OCI-LY7 (cell line): ENCODE measurements at regions not wholly inside any gene's neighbourhood (a gene's known extent, or its start where the extent isn't known, plus 50 kb on each side); places are given as distances from the start of the nearest gene placed in this dataset.

Source experiments
- BruUV-seq: library from RNA; stranded (reverse); fragments of 400-500 nt; replicated peaks from 2 replicates; lab custom pipeline; 2021; lab: Mats Ljungman, UMichigan
- CTCF ChIA-PET: fragments of 300-600 bp; sonication (Branson Sonifier 250); formaldehyde crosslinking; loops from one replicate; lab custom pipeline; 2022; ENCODE audit warnings: antibody characterized with exemption; ENCODE audit not compliant: unreplicated experiment; lab: Charles Lee
- POLR2A ChIA-PET: fragments of 300-600 bp; sonication (Branson Sonifier 250); formaldehyde crosslinking; loops from one replicate; lab custom pipeline; 2022; ENCODE audit warnings: antibody characterized with exemption; lab: Charles Lee
- DNase-seq: peaks from one replicate; pipeline ENCODE4 v3.0.0-alpha.2; 2015; ENCODE audit warnings: low spot score
- H2AFZ ChIP-seq: fragments of 200-600 bp; sonication (generic), shearing (Covaris generic); 2 replicates; pipeline ENCODE4 v1.6.1; 2014; ENCODE audit warnings: mild to moderate bottlenecking, antibody characterized with exemption, low read length, moderate library complexity
- H3K27ac ChIP-seq: fragments of 200-600 bp; sonication (generic); 2 replicates; pipeline ENCODE4 v1.5.1; 2014; ENCODE audit warnings: mixed run types, low read depth, mild to moderate bottlenecking, moderate library complexity, low read length, inconsistent platforms; ENCODE audit not compliant: poor library complexity, severe bottlenecking
- H3K36me3 ChIP-seq: fragments of 200-600 bp; sonication (generic); 2 replicates; pipeline ENCODE4 v1.6.1; 2014; ENCODE audit warnings: mild to moderate bottlenecking, antibody characterized with exemption, low read length, moderate library complexity, mixed read lengths; ENCODE audit not compliant: insufficient read depth
- H3K4me1 ChIP-seq: fragments of 200-600 bp; sonication (generic); 2 replicates; pipeline ENCODE4 v1.5.1; 2014; ENCODE audit warnings: mild to moderate bottlenecking, low read length; ENCODE audit not compliant: insufficient read depth, poor library complexity, severe bottlenecking
- H3K4me2 ChIP-seq: fragments of 200-600 bp; sonication (generic); 2 replicates; pipeline ENCODE4 v1.6.1; 2014; ENCODE audit warnings: mild to moderate bottlenecking, low read length
- H3K4me3 ChIP-seq: fragments of 200-600 bp; sonication (generic); 2 replicates; pipeline ENCODE4 v1.5.1; 2014; ENCODE audit warnings: mild to moderate bottlenecking, low read depth, low read length; ENCODE audit not compliant: poor library complexity, severe bottlenecking
- H3K79me2 ChIP-seq: fragments of 200-600 bp; sonication (generic); 2 replicates; pipeline ENCODE4 v1.6.1; 2016; ENCODE audit warnings: low read depth, mild to moderate bottlenecking, low read length, moderate library complexity, mixed read lengths; ENCODE audit not compliant: insufficient read depth
- H3K9me2 ChIP-seq: fragments of 200-600 bp; sonication (generic); 2 replicates; pipeline ENCODE4 v1.6.1; 2016; ENCODE audit warnings: mild to moderate bottlenecking, low read length, mixed read lengths; ENCODE audit not compliant: insufficient read depth
- H3K9me3 ChIP-seq: fragments of 200-600 bp; sonication (generic); 2 replicates; pipeline ENCODE4 v1.6.1; 2014; ENCODE audit warnings: mild to moderate bottlenecking, mixed run types, low read length, mixed read lengths
- H4K20me1 ChIP-seq: fragments of 200-600 bp; sonication (generic); 2 replicates; pipeline ENCODE4 v1.6.1; 2014; ENCODE audit warnings: mild to moderate bottlenecking, antibody characterized with exemption, low read length, moderate library complexity, mixed read lengths; ENCODE audit not compliant: insufficient read depth
- CTCF ChIP-seq: fragments of 200-600 bp; sonication (generic); conservative IDR thresholded peaks from 2 replicates; pipeline ENCODE4 v1.5.1; 2014; ENCODE audit warnings: mild to moderate bottlenecking, antibody characterized with exemption, low read length, moderate library complexity, mixed read lengths
- EZH2phosphoT487 ChIP-seq: fragments of 200-600 bp; sonication (generic); IDR thresholded peaks from 2 replicates; pipeline ENCODE4 v1.6.1; 2018; ENCODE audit warnings: low read depth, borderline replicate concordance, mild to moderate bottlenecking, mixed run types, antibody characterized with exemption, low read length, moderate library complexity, mixed read lengths
- intact Hi-C: fragments of 100-400 bp; cut with micrococcal nuclease; formaldehyde crosslinking; loops from one replicate; pipeline ENCODE4 v1.10.0; 2022; ENCODE audit not compliant: unreplicated experiment

- H3K79me2 ChIP-seq: no peaks in the 10 kb centered on the region
- no peaks in the 10 kb centered on the region for H3K4me1 ChIP-seq
- H4K20me1 ChIP-seq: no peaks in the 10 kb centered on the region
- no peak overlapping the region for H3K27ac ChIP-seq
- no peaks in the 10 kb centered on the region for H3K9me2 ChIP-seq
- CTCF ChIA-PET: no interaction called here
- POLR2A ChIA-PET: no interaction called here
- intact Hi-C loops: no loop called here
- no peaks in the 10 kb centered on the region for H3K9me3 ChIP-seq
- no peak overlapping the region for H3K4me2 ChIP-seq
- DNase-seq: no peak
- TF ChIP-seq CTCF (no peak), EZH2phosphoT487 (no peak)
- H2AFZ ChIP-seq: no peak overlapping the region
- H3K36me3 ChIP-seq: no peaks in the 10 kb centered on the region
- no peak overlapping the region for H3K4me3 ChIP-seq
- BruUV-seq: no TSS peak
Observed at GRCh38 chr7:26466007-26466406, 174.3 kb downstream of the SNX10 start.

- TF ChIP-seq EZH2phosphoT487 (no peak), CTCF (no peak)
- Histone ChIP-seq H3K36me3 (no peaks in the 10 kb centered on the region), H3K4me3 (no peak overlapping the region), H3K9me2 (no peaks in the 10 kb centered on the region), H3K4me1 (no peaks in the 10 kb centered on the region), H3K27ac (no peak overlapping the region), H3K4me2 (no peak overlapping the region), H3K79me2 (no peaks in the 10 kb centered on the region), H2AFZ (no peak overlapping the region), H4K20me1 (no peaks in the 10 kb centered on the region), H3K9me3 (no peaks in the 10 kb centered on the region)
- no TSS peak for BruUV-seq
- ChIA-PET POLR2A (no interaction called here), CTCF (no interaction called here)
- intact Hi-C loops: no loop called here
- DNase-seq: no peak
Observed at GRCh38 chr7:26467104-26467503, 175.4 kb downstream of the SNX10 start.

DNA sequence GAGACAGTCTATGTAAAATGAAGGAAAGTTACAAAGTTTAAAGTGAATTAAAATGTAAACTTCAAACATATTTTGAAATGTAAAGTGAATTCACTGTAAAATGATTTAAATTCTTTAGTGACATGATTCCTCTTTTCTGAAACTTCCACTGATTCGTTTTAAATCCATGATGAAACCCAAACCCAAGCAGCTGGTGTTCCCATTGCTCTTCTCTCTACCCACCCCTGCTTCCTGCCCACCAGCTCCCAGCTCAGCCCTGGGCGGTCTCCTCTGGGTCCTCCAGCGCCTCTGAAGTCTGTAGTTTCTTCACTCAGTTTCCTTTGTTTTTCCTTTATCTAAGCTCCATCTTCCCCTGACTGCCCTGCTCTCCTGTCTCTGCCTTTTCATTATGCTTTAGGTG is 175.9 kb downstream of the SNX10 start:
- H4K20me1 ChIP-seq: no peaks in the 10 kb centered on the region
- no peak overlapping the region for H2AFZ ChIP-seq
- H3K4me2 ChIP-seq: no peak overlapping the region
- no peaks in the 10 kb centered on the region for H3K36me3 ChIP-seq
- no peak for DNase-seq
- H3K4me1 ChIP-seq: no peaks in the 10 kb centered on the region
- no peak overlapping the region for H3K27ac ChIP-seq
- H3K9me2 ChIP-seq: no peaks in the 10 kb centered on the region
- intact Hi-C loops: no loop called here
- BruUV-seq: no TSS peak
- ChIA-PET CTCF (no interaction called here), POLR2A (no interaction called here)
- no peaks in the 10 kb centered on the region for H3K79me2 ChIP-seq
- no peaks in the 10 kb centered on the region for H3K9me3 ChIP-seq
- no peak overlapping the region for H3K4me3 ChIP-seq
- no peak for TF ChIP-seq CTCF
- TF ChIP-seq EZH2phosphoT487: no peak
